Hepatocyte (in vitro differentiated cells): ENCODE measurements at regions not wholly inside any gene's neighbourhood (a gene's known extent, or its start where the extent isn't known, plus 50 kb on each side); places are given as distances from the start of the nearest gene placed in this dataset.

Experiments
- EZH2 ChIP-seq: fragments of 200-600 bp; sonication (generic); IDR thresholded peaks from 2 replicates; pipeline ENCODE4 v1.6.1; 2016; ENCODE audit warnings: antibody characterized with exemption, mild to moderate bottlenecking, borderline replicate concordance
- TF ChIP-seq, protein P1 (sequence below): fragments of 200-600 bp; sonication (generic); IDR thresholded peaks from 2 replicates; pipeline ENCODE4 v1.5.1; 2016; ENCODE audit warnings: antibody characterized with exemption, mild to moderate bottlenecking; ENCODE audit not compliant: poor library complexity

DNA sequence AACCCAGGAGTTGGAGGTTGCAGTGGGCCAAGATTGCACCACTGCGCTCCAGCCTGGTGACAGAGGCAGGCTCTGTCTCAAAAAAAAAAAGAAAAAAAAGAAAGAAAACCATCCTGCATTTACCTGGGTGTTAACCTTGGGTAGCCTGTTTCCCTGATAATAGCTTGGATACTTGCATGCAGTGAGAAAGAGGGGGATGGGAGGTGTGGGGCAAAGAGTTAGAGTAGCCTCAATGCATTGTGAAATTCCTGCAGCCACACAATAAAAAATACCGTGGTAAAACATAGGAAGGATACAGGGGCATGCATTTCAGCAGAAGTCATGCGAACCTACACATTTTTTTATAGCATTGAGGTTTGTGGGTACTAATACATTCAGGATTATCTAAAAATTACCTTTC is 76.6 kb upstream of the ZNF516 start:
- TF ChIP-seq, protein P1, sequence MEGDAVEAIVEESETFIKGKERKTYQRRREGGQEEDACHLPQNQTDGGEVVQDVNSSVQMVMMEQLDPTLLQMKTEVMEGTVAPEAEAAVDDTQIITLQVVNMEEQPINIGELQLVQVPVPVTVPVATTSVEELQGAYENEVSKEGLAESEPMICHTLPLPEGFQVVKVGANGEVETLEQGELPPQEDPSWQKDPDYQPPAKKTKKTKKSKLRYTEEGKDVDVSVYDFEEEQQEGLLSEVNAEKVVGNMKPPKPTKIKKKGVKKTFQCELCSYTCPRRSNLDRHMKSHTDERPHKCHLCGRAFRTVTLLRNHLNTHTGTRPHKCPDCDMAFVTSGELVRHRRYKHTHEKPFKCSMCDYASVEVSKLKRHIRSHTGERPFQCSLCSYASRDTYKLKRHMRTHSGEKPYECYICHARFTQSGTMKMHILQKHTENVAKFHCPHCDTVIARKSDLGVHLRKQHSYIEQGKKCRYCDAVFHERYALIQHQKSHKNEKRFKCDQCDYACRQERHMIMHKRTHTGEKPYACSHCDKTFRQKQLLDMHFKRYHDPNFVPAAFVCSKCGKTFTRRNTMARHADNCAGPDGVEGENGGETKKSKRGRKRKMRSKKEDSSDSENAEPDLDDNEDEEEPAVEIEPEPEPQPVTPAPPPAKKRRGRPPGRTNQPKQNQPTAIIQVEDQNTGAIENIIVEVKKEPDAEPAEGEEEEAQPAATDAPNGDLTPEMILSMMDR, result no peak
- no peak for TF ChIP-seq EZH2
